K562 (cell line): ENCODE measurements at regions not wholly inside any gene's neighbourhood (a gene's known extent, or its start where the extent isn't known, plus 50 kb on each side); places are given as distances from the start of the nearest gene placed in this dataset.

Experiments used
- ATAC-seq: fragments of 200-7000 bp; cut with Tn5 transposase; 3 replicates; pipeline ENCODE4 v1.9.1; 2020; ENCODE audit warnings: moderate library complexity
- BruUV-seq: library from RNA; stranded (reverse); fragments of 400-500 nt; replicated peaks from 2 replicates; lab custom pipeline; 2021; lab: Mats Ljungman, UMichigan
- CTCF ChIA-PET: fragments of 300-600 bp; formaldehyde crosslinking; extraction: SDS; loops from one replicate; lab custom pipeline; 2021; ENCODE audit warnings: low intra/inter-chr PET ratio; lab: Yijun Ruan, JAX
- POLR2A ChIA-PET: fragments of 300-600, 350-650 bp; sonication (Branson Sonifier 250); formaldehyde crosslinking; extraction: SDS; loops from one replicate; lab custom pipeline; 2021; ENCODE audit warnings: antibody characterized with exemption, inconsistent platforms; lab: Yijun Ruan, JAX
- DNase-seq, 4 experiments: peaks; one replicate each; pipeline versions ENCODE4 v3.0.0 to v3.0.0-alpha.2; 2011 to 2018; ENCODE audit warnings: low spot score in 3 of 4, mixed read lengths in 3 of 4; ENCODE audit errors: extremely low read depth in 1 of 4
- FAIRE-seq: peaks from 2 replicates; lab custom pipeline; 2011; peaks lifted over from hg19 to GRCh38; lab: Jason Lieb, UNC
- H2AFZ ChIP-seq: 2 replicates; pipeline ENCODE4 v1.6.0; 2011; ENCODE audit warnings: low read depth, low read length, control low read depth, inconsistent platforms
- H3K27ac ChIP-seq: fragments of 200-600 bp; 3 replicates; pipeline ENCODE4 v1.8.0; 2011; ENCODE audit warnings: low read depth, mild to moderate bottlenecking, control low read depth, inconsistent platforms, low read length, moderate library complexity, mixed read lengths; ENCODE audit errors: extremely low read depth
- H3K27me3 ChIP-seq, 2 experiments: fragments of 300-600 bp in 1 of 2; 2 replicates in 1 of 2; 3 replicates in 1 of 2; pipeline versions ENCODE4 v1.6.0 to v1.8.0; 2011; ENCODE audit warnings: inconsistent platforms in 2 of 2, low read length in 2 of 2, mild to moderate bottlenecking in 1 of 2, mixed read lengths in 1 of 2, moderate library complexity in 1 of 2; ENCODE audit not compliant: control insufficient read depth in 2 of 2, insufficient read depth in 2 of 2
- H3K36me3 ChIP-seq: fragments of 300-600 bp; 3 replicates; pipeline ENCODE4 v1.8.0; 2011; ENCODE audit warnings: mild to moderate bottlenecking, low read length, inconsistent platforms; ENCODE audit not compliant: control insufficient read depth, insufficient read depth
- H3K4me1 ChIP-seq, 2 experiments: fragments of 200-600 bp in 1 of 2; replicated peaks in 1 of 2; 2 replicates in 1 of 2; 3 replicates in 1 of 2; pipeline versions ENCODE4 v1.5.1 to v1.8.0; 2011; ENCODE audit warnings: inconsistent platforms in 2 of 2, low read length in 2 of 2, mild to moderate bottlenecking in 1 of 2, mixed read lengths in 1 of 2, moderate library complexity in 1 of 2; ENCODE audit not compliant: control insufficient read depth in 2 of 2, insufficient read depth in 2 of 2
- H3K4me2 ChIP-seq: 2 replicates; pipeline ENCODE4 v1.6.1; 2011; ENCODE audit warnings: low read length, control low read depth, inconsistent platforms, mixed read lengths; ENCODE audit not compliant: insufficient read depth
- H3K4me3 ChIP-seq: fragments of 200-600 bp; sonication (generic), shearing (Covaris generic); 2 replicates; pipeline ENCODE4 v1.5.1; 2016; ENCODE audit warnings: control low read depth, inconsistent platforms
- H3K79me2 ChIP-seq: fragments of 200-600 bp; 3 replicates; pipeline ENCODE4 v1.8.0; 2011; ENCODE audit warnings: low read length, inconsistent platforms; ENCODE audit not compliant: control insufficient read depth, insufficient read depth
- H3K9ac ChIP-seq, 2 experiments: 2 replicates each; pipeline versions ENCODE4 v1.6.0 to v1.6.1; 2011; ENCODE audit warnings: low read depth in 2 of 2, low read length in 2 of 2, control low read depth in 1 of 2, inconsistent platforms in 1 of 2, mild to moderate bottlenecking in 1 of 2, mixed read lengths in 1 of 2; ENCODE audit not compliant: insufficient read depth in 1 of 2
- H3K9me1 ChIP-seq: one replicate; pipeline ENCODE4 v1.6.0; 2011; ENCODE audit warnings: inconsistent platforms, mild to moderate bottlenecking, low read length, moderate library complexity; ENCODE audit not compliant: control insufficient read depth, insufficient read depth
- H3K9me3 ChIP-seq: replicated peaks from 2 replicates; pipeline ENCODE4 v1.5.1; 2011; ENCODE audit warnings: low read depth, low read length, inconsistent platforms; ENCODE audit not compliant: control insufficient read depth, insufficient read depth
- H4K20me1 ChIP-seq: replicated peaks from 2 replicates; pipeline ENCODE4 v1.6.1; 2011; ENCODE audit warnings: low read length, inconsistent platforms, mixed read lengths; ENCODE audit not compliant: control insufficient read depth, insufficient read depth
- NCOA1 ChIP-seq: fragments of 450-650 bp; IDR thresholded peaks from 2 replicates; pipeline ENCODE4 v1.6.1; 2016; ENCODE audit warnings: low read depth
- TBP ChIP-seq: optimal IDR thresholded peaks from 2 replicates; pipeline ENCODE3; 2011; ENCODE audit warnings: low read depth, low read length, improper control_type of control experiment
- U2AF2 ChIP-seq: fragments of 200-400 bp; formaldehyde crosslinking; optimal IDR thresholded peaks from 2 replicates; pipeline ENCODE3; 2017; ENCODE audit warnings: low read depth, mild to moderate bottlenecking, low read length
- ZKSCAN1 ChIP-seq: fragments of 150-350 bp; IDR thresholded peaks from 2 replicates; pipeline ENCODE4 v1.6.1; 2016; ENCODE audit warnings: low read depth, low read length
- WGBS: fragments of 100-300 bp; shearing (Covaris generic); methylation state at CpG from one replicate; pipeline ENCODE4 v1.1.6; 2016; ENCODE audit warnings: low coverage, mixed read lengths; ENCODE audit not compliant: insufficient coverage; ENCODE audit errors: missing lambda C conversion rate; 5-methylcytosine and 5-hydroxymethylcytosine counted together
- in situ Hi-C: fragments of 300-500 bp; cut with MboI; formaldehyde crosslinking; loops from 4 replicates; pipeline ENCODE4 v1.15.0; 2018; ENCODE audit warnings: inconsistent platforms, mixed read lengths
- intact Hi-C: fragments of 100-400 bp; cut with micrococcal nuclease; formaldehyde crosslinking; loops from 2 replicates; pipeline ENCODE4 v1.14.2; 2022
- TF ChIP-seq, protein P1 (sequence below): fragments of 450-650 bp; formaldehyde crosslinking; IDR thresholded peaks from 2 replicates; pipeline ENCODE4 v1.4.0; 2020; ENCODE audit warnings: mild to moderate bottlenecking
- TF ChIP-seq, protein P2 (sequence below), 2 experiments: fragments of 450-650 bp in 1 of 2; IDR thresholded peaks; 2 replicates each; pipeline ENCODE4 v1.6.1; 2011 to 2017; ENCODE audit warnings: low read depth in 2 of 2, antibody characterized with exemption in 1 of 2, borderline replicate concordance in 1 of 2, low read length in 1 of 2, mild to moderate bottlenecking in 1 of 2, mixed read lengths in 1 of 2; ENCODE audit not compliant: control insufficient read depth in 1 of 2

DNA sequence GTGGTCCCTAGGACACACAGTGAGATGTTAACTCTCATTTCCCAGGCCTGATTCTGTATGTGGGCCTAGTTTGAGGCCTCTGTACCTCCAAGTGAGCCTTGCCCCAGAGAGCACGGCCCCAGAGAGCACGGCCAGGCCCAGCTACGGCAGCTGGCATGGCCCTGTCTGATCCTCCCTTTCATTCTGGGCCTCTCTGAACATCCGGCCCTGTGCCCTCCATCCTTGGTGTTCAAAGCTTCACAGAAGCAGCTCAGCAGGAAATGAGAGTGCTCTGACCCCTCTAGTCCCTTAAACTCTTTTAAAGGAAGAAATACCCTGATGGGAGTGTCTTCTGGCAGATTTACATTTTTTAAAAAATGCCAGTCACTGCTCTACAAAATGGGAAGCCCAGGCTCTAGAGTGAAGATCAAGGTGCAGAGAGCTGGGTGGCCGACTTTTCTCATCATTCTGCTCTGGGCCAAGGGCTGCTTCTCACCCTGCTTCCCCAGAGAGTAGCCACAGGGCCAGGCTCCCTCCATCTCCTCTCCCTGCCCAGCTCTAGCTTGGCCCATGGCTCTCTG lies 171.9 kb downstream of the RPS24 start:
- POLR2A ChIA-PET: interaction anchor here (0.5 kb wide), 1 partner anchor 44 kb away, joined by 3 read pairs; no protein-coding TSS in a partner anchor

More for the DNA sequence above, 171.9 kb downstream of the RPS24 start:
- H3K27me3 ChIP-seq: peaks cover 3 to 37% of the 10 kb centered on the region in 2 experiments; a peak in 2 of 5 replicates
- H3K79me2 ChIP-seq: no peaks in the 10 kb centered on the region
- H4K20me1 ChIP-seq: no peaks in the 10 kb centered on the region; the same call in 1 of the 2 replicates
- CTCF ChIA-PET: no interaction called here
- FAIRE-seq (no peak), DNase-seq (no peak), ATAC-seq (peak; percentile 16; the same call in 1 of the 3 replicates)
- 4% methylated on average over 5 of the region's 5 CpGs for WGBS
- intact Hi-C loops: loop anchor here (10.0 kb wide), 2 partner anchors 61 to 161 kb away; no protein-coding TSS in a partner anchor
- in situ Hi-C loops: no loop called here
- H3K27ac ChIP-seq: no peak overlapping the region
- H3K9me3 ChIP-seq: no peaks in the 10 kb centered on the region
- no peaks in the 10 kb centered on the region for H3K9me1 ChIP-seq
- no peaks in the 10 kb centered on the region for H3K4me1 ChIP-seq
- H3K9ac ChIP-seq: no peak overlapping the region
- no peak overlapping the region for H3K4me2 ChIP-seq
- no peaks in the 10 kb centered on the region for H3K36me3 ChIP-seq
- TF ChIP-seq, protein P1, sequence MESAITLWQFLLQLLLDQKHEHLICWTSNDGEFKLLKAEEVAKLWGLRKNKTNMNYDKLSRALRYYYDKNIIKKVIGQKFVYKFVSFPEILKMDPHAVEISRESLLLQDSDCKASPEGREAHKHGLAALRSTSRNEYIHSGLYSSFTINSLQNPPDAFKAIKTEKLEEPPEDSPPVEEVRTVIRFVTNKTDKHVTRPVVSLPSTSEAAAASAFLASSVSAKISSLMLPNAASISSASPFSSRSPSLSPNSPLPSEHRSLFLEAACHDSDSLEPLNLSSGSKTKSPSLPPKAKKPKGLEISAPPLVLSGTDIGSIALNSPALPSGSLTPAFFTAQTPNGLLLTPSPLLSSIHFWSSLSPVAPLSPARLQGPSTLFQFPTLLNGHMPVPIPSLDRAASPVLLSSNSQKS (CRISPR knock-in tag): no peak
- TF ChIP-seq NCOA1 (no peak), TBP (no peak), ZKSCAN1 (no peak), U2AF2 (no peak)
- TF ChIP-seq, protein P2, sequence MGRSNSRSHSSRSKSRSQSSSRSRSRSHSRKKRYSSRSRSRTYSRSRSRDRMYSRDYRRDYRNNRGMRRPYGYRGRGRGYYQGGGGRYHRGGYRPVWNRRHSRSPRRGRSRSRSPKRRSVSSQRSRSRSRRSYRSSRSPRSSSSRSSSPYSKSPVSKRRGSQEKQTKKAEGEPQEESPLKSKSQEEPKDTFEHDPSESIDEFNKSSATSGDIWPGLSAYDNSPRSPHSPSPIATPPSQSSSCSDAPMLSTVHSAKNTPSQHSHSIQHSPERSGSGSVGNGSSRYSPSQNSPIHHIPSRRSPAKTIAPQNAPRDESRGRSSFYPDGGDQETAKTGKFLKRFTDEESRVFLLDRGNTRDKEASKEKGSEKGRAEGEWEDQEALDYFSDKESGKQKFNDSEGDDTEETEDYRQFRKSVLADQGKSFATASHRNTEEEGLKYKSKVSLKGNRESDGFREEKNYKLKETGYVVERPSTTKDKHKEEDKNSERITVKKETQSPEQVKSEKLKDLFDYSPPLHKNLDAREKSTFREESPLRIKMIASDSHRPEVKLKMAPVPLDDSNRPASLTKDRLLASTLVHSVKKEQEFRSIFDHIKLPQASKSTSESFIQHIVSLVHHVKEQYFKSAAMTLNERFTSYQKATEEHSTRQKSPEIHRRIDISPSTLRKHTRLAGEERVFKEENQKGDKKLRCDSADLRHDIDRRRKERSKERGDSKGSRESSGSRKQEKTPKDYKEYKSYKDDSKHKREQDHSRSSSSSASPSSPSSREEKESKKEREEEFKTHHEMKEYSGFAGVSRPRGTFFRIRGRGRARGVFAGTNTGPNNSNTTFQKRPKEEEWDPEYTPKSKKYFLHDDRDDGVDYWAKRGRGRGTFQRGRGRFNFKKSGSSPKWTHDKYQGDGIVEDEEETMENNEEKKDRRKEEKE (IDR thresholded peaks at IDR 0.05; ENCODE audit: borderline replicate concordance in 1 of 2, control insufficient read depth in 1 of 2, low read depth in 2 of 2, low read length in 1 of 2): no peak
- no peak overlapping the region for H2AFZ ChIP-seq
- no TSS peak for BruUV-seq
- no peak overlapping the region for H3K4me3 ChIP-seq
